SK-N-SH (cell line): ENCODE measurements at regions not wholly inside any gene's neighbourhood (a gene's known extent, or its start where the extent isn't known, plus 50 kb on each side); places are given as distances from the start of the nearest gene placed in this dataset.
A peak's percentile ranks its signal among the peaks of the same experiment; 100 is the strongest.

Source experiments
- CTCF ChIA-PET: fragments of 300-600, 350-600 bp; formaldehyde crosslinking; extraction: SDS; loops from one replicate; lab custom pipeline; 2021; lab: Yijun Ruan, JAX
- POLR2A ChIA-PET: fragments of 350-600 bp; sonication (Branson Sonifier 250); formaldehyde crosslinking; extraction: SDS; loops from one replicate; lab custom pipeline; 2020; ENCODE audit warnings: antibody characterized with exemption, inconsistent platforms; lab: Yijun Ruan, JAX
- DNase-seq: peaks from one replicate; pipeline ENCODE4 v3.0.0; 2012
- H2AFZ ChIP-seq: fragments of 200-600 bp; sonication (generic); 2 replicates; pipeline ENCODE4 v1.8.1; 2016; ENCODE audit warnings: antibody characterized with exemption, mild to moderate bottlenecking, low read depth
- H3F3A ChIP-seq: fragments of 200-600 bp; sonication (generic); replicated peaks from 2 replicates; pipeline ENCODE3; 2016; ENCODE audit warnings: antibody characterized with exemption, mild to moderate bottlenecking; ENCODE audit not compliant: insufficient read depth
- H3K27ac ChIP-seq, 2 experiments: fragments of 200-500 bp in 1 of 2; fragments of 200-600 bp in 1 of 2; sonication (Bioruptor generic) in 1 of 2; sonication (generic), shearing (Covaris generic) in 1 of 2; 2 replicates each; pipeline versions ENCODE4 v1.5.1 to v1.6.1; 2014 to 2016; ENCODE audit warnings: low read depth in 2 of 2, inconsistent platforms in 1 of 2, low read length in 1 of 2, mild to moderate bottlenecking in 1 of 2, mixed read lengths in 1 of 2
- H3K27me3 ChIP-seq: fragments of 200-600 bp; sonication (generic), shearing (Covaris generic); 2 replicates; pipeline ENCODE4 v1.6.1; 2016; ENCODE audit warnings: mixed run types; ENCODE audit not compliant: insufficient read depth
- H3K36me3 ChIP-seq, 2 experiments: fragments of 200-500 bp in 1 of 2; fragments of 200-600 bp in 1 of 2; sonication (Bioruptor generic) in 1 of 2; sonication (generic) in 1 of 2; replicated peaks in 1 of 2; 2 replicates each; pipeline versions ENCODE3 to v1.5.1; 2014 to 2016; ENCODE audit warnings: low read length in 1 of 2, mild to moderate bottlenecking in 1 of 2; ENCODE audit not compliant: insufficient read depth in 2 of 2, control insufficient read depth in 1 of 2
- H3K4me1 ChIP-seq, 2 experiments: fragments of 200-500 bp in 1 of 2; fragments of 200-600 bp in 1 of 2; sonication (Bioruptor generic) in 1 of 2; sonication (generic), shearing (Covaris generic) in 1 of 2; 2 replicates each; pipeline versions ENCODE4 v1.5.1 to v1.6.1; 2014 to 2016; ENCODE audit warnings: low read depth in 1 of 2, low read length in 1 of 2, mixed run types in 1 of 2; ENCODE audit not compliant: insufficient read depth in 2 of 2, control insufficient read depth in 1 of 2
- H3K4me2 ChIP-seq: fragments of 200-600 bp; sonication (generic), shearing (Covaris generic); 2 replicates; pipeline ENCODE4 v1.6.1; 2017; ENCODE audit warnings: mixed run types
- H3K4me3 ChIP-seq, 2 experiments: fragments of 200-500 bp in 1 of 2; fragments of 200-600 bp in 1 of 2; sonication (Bioruptor generic) in 1 of 2; sonication (generic), shearing (Covaris generic) in 1 of 2; 2 replicates each; pipeline versions ENCODE4 v1.5.1 to v1.8.1; 2014 to 2016; ENCODE audit warnings: low read depth in 2 of 2, inconsistent platforms in 1 of 2, low read length in 1 of 2, mild to moderate bottlenecking in 1 of 2, mixed read lengths in 1 of 2, moderate library complexity in 1 of 2
- H3K79me2 ChIP-seq: fragments of 200-600 bp; sonication (generic); 2 replicates; pipeline ENCODE4 v1.8.1; 2017; ENCODE audit warnings: mild to moderate bottlenecking; ENCODE audit not compliant: insufficient read depth
- H3K9ac ChIP-seq: fragments of 200-600 bp; sonication (generic); 2 replicates; pipeline ENCODE4 v1.6.1; 2017; ENCODE audit warnings: mixed run types
- H3K9me2 ChIP-seq: fragments of 200-600 bp; sonication (generic); 2 replicates; pipeline ENCODE4 v1.6.1; 2017; ENCODE audit warnings: mixed run types
- H3K9me3 ChIP-seq: fragments of 200-600 bp; sonication (generic); 2 replicates; pipeline ENCODE4 v1.6.1; 2017; ENCODE audit warnings: mixed run types, mild to moderate bottlenecking, moderate library complexity
- H4K20me1 ChIP-seq: fragments of 200-600 bp; sonication (generic); 2 replicates; pipeline ENCODE4 v1.6.1; 2017; ENCODE audit warnings: mild to moderate bottlenecking, mixed run types; ENCODE audit not compliant: insufficient read depth
- CHD2 ChIP-seq: fragments of 150-350 bp; IDR thresholded peaks from 2 replicates; pipeline ENCODE4 v1.6.1; 2018; ENCODE audit warnings: low read length; ENCODE audit not compliant: partially characterized antibody
- FOSL2 ChIP-seq: IDR thresholded peaks from 2 replicates; pipeline ENCODE4 v1.4.0; 2012; ENCODE audit warnings: low read depth, mild to moderate bottlenecking, moderate library complexity, borderline replicate concordance
- FOXM1 ChIP-seq: IDR thresholded peaks from 2 replicates; pipeline ENCODE4 v1.4.0; 2012; ENCODE audit warnings: low read depth, mild to moderate bottlenecking
- RAD21 ChIP-seq: IDR thresholded peaks from 2 replicates; pipeline ENCODE4 v1.6.1; 2012; ENCODE audit warnings: mild to moderate bottlenecking, low read length
- SIN3A ChIP-seq: IDR thresholded peaks from 2 replicates; pipeline ENCODE4 v1.6.1; 2012; ENCODE audit warnings: low read depth, mild to moderate bottlenecking, low read length, moderate library complexity, borderline replicate concordance
- SMC3 ChIP-seq: IDR thresholded peaks from 2 replicates; pipeline ENCODE4 v1.6.1; 2012; ENCODE audit warnings: low read depth, low read length, improper control_type of control experiment
- TCF12 ChIP-seq: IDR thresholded peaks from 2 replicates; pipeline ENCODE4 v1.4.0; 2012
- YY1 ChIP-seq: IDR thresholded peaks from 2 replicates; pipeline ENCODE4 v1.4.0; 2012; ENCODE audit warnings: low read depth, mild to moderate bottlenecking
- WGBS: methylation state at CpG from one replicate; pipeline ENCODE4 v1.1.6; 2017; ENCODE audit warnings: low lambda C conversion rate; 5-methylcytosine and 5-hydroxymethylcytosine counted together
- TF ChIP-seq, protein P1 (sequence below): fragments of 200-600 bp; sonication (generic); IDR thresholded peaks from 2 replicates; pipeline ENCODE4 v1.6.1; 2017; ENCODE audit warnings: antibody characterized with exemption, mild to moderate bottlenecking, moderate library complexity
- TF ChIP-seq, protein P2 (sequence below): fragments of 150-350 bp; IDR thresholded peaks from 2 replicates; pipeline ENCODE4 v1.6.1; 2017; ENCODE audit warnings: antibody characterized with exemption, low read length, low read depth, borderline replicate concordance
- TF ChIP-seq, protein P3 (sequence below): IDR thresholded peaks from 2 replicates; pipeline ENCODE4 v1.4.0; 2012; ENCODE audit warnings: low read depth, borderline replicate concordance
- TF ChIP-seq, protein P4 (sequence below): fragments of 150-350 bp; IDR thresholded peaks from 2 replicates; pipeline ENCODE4 v1.6.1; 2016; ENCODE audit warnings: mild to moderate bottlenecking, low read depth, low read length

DNA sequence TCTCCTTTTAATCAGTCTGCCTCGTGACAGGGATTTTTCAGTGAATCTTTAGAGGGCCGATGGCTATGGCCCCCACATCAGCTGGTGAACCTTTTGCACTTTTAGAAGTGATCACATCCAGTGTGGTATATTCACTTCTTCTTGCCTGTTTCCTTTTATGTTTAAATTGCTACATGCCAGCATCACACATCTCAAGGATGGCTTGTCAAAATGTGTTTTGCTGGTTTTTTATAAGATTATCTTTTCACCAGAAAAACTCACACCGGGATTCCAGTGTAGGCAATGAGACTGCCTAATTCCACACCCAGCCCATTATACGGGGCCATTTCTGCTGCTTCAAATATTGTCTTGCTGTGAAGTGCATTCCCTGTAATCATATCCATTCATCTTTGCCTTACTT, 1151.7 kb upstream of the ADGRL4 start (continued):
- no peak for TF ChIP-seq FOSL2

DNA sequence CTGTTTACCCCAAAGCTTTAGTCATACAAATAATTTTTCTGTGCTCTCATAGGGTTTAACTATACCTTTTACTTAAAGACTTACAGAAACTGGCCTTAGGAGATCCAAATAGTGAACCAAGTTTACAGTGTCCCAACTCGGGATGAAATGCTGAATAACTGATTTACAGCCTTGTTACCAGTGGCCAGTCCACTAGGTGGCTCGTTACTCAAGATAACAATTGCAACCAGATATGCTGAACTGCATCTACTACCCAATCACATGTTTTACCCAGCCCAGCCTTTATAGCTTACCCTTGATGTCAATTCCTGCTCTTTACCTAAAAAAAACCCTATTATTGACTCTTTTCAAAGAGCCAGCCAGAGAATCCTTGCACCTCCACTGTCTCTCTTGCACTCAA, 1148.8 kb upstream of the ADGRL4 start:
- H3K36me3 ChIP-seq, result no peaks in the 10 kb centered on the region
- no peak for TF ChIP-seq TCF12
- TF ChIP-seq SMC3, result 0 out of 2 replicates have a peak, but pooled peaks have one; percentile 4
- TF ChIP-seq, protein P1, sequence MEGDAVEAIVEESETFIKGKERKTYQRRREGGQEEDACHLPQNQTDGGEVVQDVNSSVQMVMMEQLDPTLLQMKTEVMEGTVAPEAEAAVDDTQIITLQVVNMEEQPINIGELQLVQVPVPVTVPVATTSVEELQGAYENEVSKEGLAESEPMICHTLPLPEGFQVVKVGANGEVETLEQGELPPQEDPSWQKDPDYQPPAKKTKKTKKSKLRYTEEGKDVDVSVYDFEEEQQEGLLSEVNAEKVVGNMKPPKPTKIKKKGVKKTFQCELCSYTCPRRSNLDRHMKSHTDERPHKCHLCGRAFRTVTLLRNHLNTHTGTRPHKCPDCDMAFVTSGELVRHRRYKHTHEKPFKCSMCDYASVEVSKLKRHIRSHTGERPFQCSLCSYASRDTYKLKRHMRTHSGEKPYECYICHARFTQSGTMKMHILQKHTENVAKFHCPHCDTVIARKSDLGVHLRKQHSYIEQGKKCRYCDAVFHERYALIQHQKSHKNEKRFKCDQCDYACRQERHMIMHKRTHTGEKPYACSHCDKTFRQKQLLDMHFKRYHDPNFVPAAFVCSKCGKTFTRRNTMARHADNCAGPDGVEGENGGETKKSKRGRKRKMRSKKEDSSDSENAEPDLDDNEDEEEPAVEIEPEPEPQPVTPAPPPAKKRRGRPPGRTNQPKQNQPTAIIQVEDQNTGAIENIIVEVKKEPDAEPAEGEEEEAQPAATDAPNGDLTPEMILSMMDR, result peak; percentile 25; the same call in 1 of the 2 replicates
- TF ChIP-seq RAD21, result peak; percentile 42
- ChIA-PET POLR2A (no interaction called here), CTCF (interaction anchor here (1.5 kb wide), 1 partner anchor 659 kb away, joined by 3 read pairs; no protein-coding TSS in a partner anchor)
- no peaks in the 10 kb centered on the region for H3K9me3 ChIP-seq
- no peaks in the 10 kb centered on the region for H3K9me2 ChIP-seq
- DNase-seq, result no peak
- no peak overlapping the region for H3K4me3 ChIP-seq
- no peak overlapping the region for H2AFZ ChIP-seq
- H3F3A ChIP-seq, result no peaks in the 10 kb centered on the region
- no peak overlapping the region for H3K27ac ChIP-seq
- H3K79me2 ChIP-seq, result no peaks in the 10 kb centered on the region
- no peaks in the 10 kb centered on the region for H3K27me3 ChIP-seq
- H4K20me1 ChIP-seq, result no peaks in the 10 kb centered on the region
- H3K4me2 ChIP-seq, result no peak overlapping the region
- no peaks in the 10 kb centered on the region for H3K4me1 ChIP-seq
- 31% methylated on average over 2 of the region's 2 CpGs for whole genome bisulfite sequencing
- H3K9ac ChIP-seq, result no peak overlapping the region

DNA sequence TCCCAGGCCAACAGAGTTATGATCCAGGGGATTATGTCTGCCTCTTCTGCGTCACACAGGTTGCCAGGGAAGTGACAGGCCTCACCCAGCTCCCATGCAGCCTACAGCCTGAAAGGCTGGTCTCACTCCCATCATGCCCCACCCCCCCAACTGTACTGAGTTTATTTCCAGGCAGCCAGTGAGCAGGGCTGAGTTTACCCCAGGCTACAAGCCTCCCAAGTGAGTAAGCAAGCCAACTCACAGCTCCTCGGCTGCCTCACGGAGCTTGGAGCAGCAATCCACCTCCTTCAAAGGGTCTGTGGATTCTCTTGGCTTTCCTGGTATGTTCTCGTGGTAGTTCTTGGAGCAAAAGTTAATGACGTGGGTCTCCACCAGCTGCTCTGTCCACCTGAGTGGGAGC, 1147.6 kb upstream of the ADGRL4 start:
- no peak for TF ChIP-seq SIN3A
- TF ChIP-seq, protein P2, sequence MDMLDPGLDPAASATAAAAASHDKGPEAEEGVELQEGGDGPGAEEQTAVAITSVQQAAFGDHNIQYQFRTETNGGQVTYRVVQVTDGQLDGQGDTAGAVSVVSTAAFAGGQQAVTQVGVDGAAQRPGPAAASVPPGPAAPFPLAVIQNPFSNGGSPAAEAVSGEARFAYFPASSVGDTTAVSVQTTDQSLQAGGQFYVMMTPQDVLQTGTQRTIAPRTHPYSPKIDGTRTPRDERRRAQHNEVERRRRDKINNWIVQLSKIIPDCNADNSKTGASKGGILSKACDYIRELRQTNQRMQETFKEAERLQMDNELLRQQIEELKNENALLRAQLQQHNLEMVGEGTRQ, result no peak
- no peak for TF ChIP-seq RAD21
- TF ChIP-seq FOXM1, result no peak
- POLR2A ChIA-PET, result no interaction called here
- H4K20me1 ChIP-seq, result no peaks in the 10 kb centered on the region

DNA sequence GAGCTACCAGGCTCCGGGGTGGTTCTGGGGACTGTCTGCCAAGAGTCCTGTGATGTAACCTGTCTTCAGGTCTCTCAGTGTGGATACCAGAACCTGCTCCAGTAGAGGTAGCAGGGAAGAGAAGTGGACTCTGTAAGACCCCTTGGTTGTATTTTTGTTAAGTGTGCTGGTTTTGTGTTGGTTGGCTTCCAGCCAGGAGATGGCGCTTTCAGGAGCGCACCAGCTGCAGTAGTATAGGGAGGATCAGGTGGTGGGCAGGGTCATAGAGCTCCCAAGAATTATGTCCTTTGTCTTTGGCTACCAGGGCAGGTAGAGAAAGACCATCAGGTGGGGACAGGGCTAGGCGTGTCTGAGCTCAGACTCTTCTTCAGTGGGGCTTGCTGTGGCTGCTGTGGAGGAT, 1147.2 kb upstream of the ADGRL4 start:
- H3K36me3 ChIP-seq, result no peaks in the 10 kb centered on the region
- no peak for DNase-seq
- H3K4me3 ChIP-seq, result no peak overlapping the region
- H3K9me3 ChIP-seq, result no peaks in the 10 kb centered on the region
- no peaks in the 10 kb centered on the region for H3K4me1 ChIP-seq
- no peak overlapping the region for H2AFZ ChIP-seq
- H3K9me2 ChIP-seq, result no peaks in the 10 kb centered on the region
- ChIA-PET POLR2A (no interaction called here), CTCF (no interaction called here)
- no peak overlapping the region for H3K4me2 ChIP-seq
- H3K79me2 ChIP-seq, result no peaks in the 10 kb centered on the region
- no peak overlapping the region for H3K9ac ChIP-seq
- no peak overlapping the region for H3K27ac ChIP-seq
- WGBS, result 81% methylated on average over 4 of the region's 4 CpGs
- no peaks in the 10 kb centered on the region for H4K20me1 ChIP-seq
- H3K27me3 ChIP-seq, result no peaks in the 10 kb centered on the region
- H3F3A ChIP-seq, result no peaks in the 10 kb centered on the region
- TF ChIP-seq, protein P3, sequence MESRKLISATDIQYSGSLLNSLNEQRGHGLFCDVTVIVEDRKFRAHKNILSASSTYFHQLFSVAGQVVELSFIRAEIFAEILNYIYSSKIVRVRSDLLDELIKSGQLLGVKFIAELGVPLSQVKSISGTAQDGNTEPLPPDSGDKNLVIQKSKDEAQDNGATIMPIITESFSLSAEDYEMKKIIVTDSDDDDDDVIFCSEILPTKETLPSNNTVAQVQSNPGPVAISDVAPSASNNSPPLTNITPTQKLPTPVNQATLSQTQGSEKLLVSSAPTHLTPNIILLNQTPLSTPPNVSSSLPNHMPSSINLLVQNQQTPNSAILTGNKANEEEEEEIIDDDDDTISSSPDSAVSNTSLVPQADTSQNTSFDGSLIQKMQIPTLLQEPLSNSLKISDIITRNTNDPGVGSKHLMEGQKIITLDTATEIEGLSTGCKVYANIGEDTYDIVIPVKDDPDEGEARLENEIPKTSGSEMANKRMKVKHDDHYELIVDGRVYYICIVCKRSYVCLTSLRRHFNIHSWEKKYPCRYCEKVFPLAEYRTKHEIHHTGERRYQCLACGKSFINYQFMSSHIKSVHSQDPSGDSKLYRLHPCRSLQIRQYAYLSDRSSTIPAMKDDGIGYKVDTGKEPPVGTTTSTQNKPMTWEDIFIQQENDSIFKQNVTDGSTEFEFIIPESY, result no peak
- TF ChIP-seq CHD2, result no peak
- TF ChIP-seq YY1, result no peak
- TF ChIP-seq, protein P4, sequence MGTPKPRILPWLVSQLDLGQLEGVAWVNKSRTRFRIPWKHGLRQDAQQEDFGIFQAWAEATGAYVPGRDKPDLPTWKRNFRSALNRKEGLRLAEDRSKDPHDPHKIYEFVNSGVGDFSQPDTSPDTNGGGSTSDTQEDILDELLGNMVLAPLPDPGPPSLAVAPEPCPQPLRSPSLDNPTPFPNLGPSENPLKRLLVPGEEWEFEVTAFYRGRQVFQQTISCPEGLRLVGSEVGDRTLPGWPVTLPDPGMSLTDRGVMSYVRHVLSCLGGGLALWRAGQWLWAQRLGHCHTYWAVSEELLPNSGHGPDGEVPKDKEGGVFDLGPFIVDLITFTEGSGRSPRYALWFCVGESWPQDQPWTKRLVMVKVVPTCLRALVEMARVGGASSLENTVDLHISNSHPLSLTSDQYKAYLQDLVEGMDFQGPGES, result no peak

More for the DNA sequence above, 1147.6 kb upstream of the ADGRL4 start:
- Histone ChIP-seq H2AFZ (no peak overlapping the region), H3K27me3 (no peaks in the 10 kb centered on the region), H3K9ac (no peak overlapping the region), H3K9me2 (no peaks in the 10 kb centered on the region), H3K4me3 (no peak overlapping the region), H3K4me1 (no peaks in the 10 kb centered on the region), H3K79me2 (no peaks in the 10 kb centered on the region), H3F3A (no peaks in the 10 kb centered on the region), H3K27ac (no peak overlapping the region), H3K4me2 (no peak overlapping the region), H3K36me3 (no peaks in the 10 kb centered on the region), H3K9me3 (no peaks in the 10 kb centered on the region)
- DNase-seq, result no peak
- CTCF ChIA-PET, result interaction anchor here (0.7 kb wide), 1 partner anchor 1134 kb away, joined by 3 read pairs; no protein-coding TSS in a partner anchor
- 65% methylated on average over 4 of the region's 5 CpGs for WGBS
